ENCODE measurements at regions not wholly inside any gene's neighbourhood (a gene's known extent, or its start where the extent isn't known, plus 50 kb on each side); places are given as distances from the start of the nearest gene placed in this dataset.
"Not testable (repeated sequence)": the region's sequence is repeated elsewhere in the genome, so short reads cannot be mapped to it uniquely, and the experiment has no call there.

- DNase-seq = no peak
These were observed 129.7 kb upstream of the ZBTB40 start for GRCh38 chr1:22321917-22322316.

GRCh38 chr1:22323141-22323845 is 128.4 kb upstream of the ZBTB40 start:
- no peak for DNase-seq

GRCh38 chr1:22323846-22324504 is 127.7 kb upstream of the ZBTB40 start:
- DNase-seq = no peak

GRCh38 chr1:22325531-22326371 is 125.9 kb upstream of the ZBTB40 start:
- no peak for DNase-seq

- no peak for DNase-seq
These were observed 125.2 kb upstream of the ZBTB40 start for GRCh38 chr1:22326372-22326915.

- no peak for DNase-seq
These were observed 124.7 kb upstream of the ZBTB40 start for GRCh38 chr1:22326931-22327330.

GRCh38 chr1:22327411-22327810 is 124.2 kb upstream of the ZBTB40 start:
- no peak for DNase-seq

- DNase-seq = no peak
These were observed 123.1 kb upstream of the ZBTB40 start for GRCh38 chr1:22328331-22329147.

- no peak for DNase-seq
These were observed 122.5 kb upstream of the ZBTB40 start for GRCh38 chr1:22329148-22329515.

GRCh38 chr1:22330092-22330759 is 121.4 kb upstream of the ZBTB40 start:
- DNase-seq = no peak

- no peak for DNase-seq
These were observed 120.9 kb upstream of the ZBTB40 start for GRCh38 chr1:22330760-22331119.

- no peak for DNase-seq
These were observed 119.8 kb upstream of the ZBTB40 start for GRCh38 chr1:22331618-22332423.

GRCh38 chr1:22332424-22332717 is 119.3 kb upstream of the ZBTB40 start:
- DNase-seq = no peak

- no peak for DNase-seq
These were observed 118.7 kb upstream of the ZBTB40 start for GRCh38 chr1:22332795-22333499.

- DNase-seq = no peak
These were observed 118.0 kb upstream of the ZBTB40 start for GRCh38 chr1:22333516-22334121.

GRCh38 chr1:22334860-22335550 is 116.6 kb upstream of the ZBTB40 start:
- DNase-seq = no peak

GRCh38 chr1:22336274-22336673 is 115.4 kb upstream of the ZBTB40 start:
- not testable (repeated sequence) for DNase-seq

GRCh38 chr1:22336696-22337545 is 114.7 kb upstream of the ZBTB40 start:
- not testable (repeated sequence) for DNase-seq

Data from stimulated activated CD4-positive, alpha-beta T cell treated with anti-CD3 and anti-CD28 coated beads, Interleukin-2, amount 100 ng/mL, for 48 hours (primary cell).